ENCODE measurements at regions not wholly inside any gene's neighbourhood (a gene's known extent, or its start where the extent isn't known, plus 50 kb on each side); places are given as distances from the start of the nearest gene placed in this dataset.
"Not testable (repeated sequence)": the region's sequence is repeated elsewhere in the genome, so short reads cannot be mapped to it uniquely, and the experiment has no call there.

GRCh38 chr10:8396675-8397074, 342.2 kb downstream of the GATA3 start:
- DNase-seq, result no peak

GRCh38 chr10:8398771-8399170, 344.3 kb downstream of the GATA3 start:
- DNase-seq, result no peak

GRCh38 chr10:8400151-8400550, 345.7 kb downstream of the GATA3 start:
- DNase-seq, result no peak

GRCh38 chr10:8400892-8401291, 346.4 kb downstream of the GATA3 start:
- no peak for DNase-seq

DNA sequence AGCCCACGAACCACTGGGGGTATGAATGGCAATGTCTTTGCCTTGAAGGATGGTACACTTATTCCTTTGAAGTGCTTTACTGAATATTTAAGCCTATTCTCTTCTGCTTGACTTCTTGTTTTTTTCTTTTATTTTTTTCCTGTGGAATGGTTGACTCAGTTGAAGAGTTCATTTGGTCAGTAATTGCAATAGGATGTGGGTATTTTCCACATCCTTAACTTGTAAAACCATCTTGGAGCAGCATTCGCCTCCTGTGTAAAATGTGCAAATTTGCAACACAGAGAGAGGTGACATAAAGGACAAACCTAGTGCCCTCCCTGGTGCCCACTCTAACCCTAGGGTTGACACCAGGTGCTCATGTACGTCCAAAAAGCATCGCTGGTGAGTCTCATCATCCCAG, 347.0 kb downstream of the GATA3 start:
- DNase-seq, result no peak

GRCh38 chr10:8402576-8402975, 348.1 kb downstream of the GATA3 start:
- DNase-seq, result no peak

DNA sequence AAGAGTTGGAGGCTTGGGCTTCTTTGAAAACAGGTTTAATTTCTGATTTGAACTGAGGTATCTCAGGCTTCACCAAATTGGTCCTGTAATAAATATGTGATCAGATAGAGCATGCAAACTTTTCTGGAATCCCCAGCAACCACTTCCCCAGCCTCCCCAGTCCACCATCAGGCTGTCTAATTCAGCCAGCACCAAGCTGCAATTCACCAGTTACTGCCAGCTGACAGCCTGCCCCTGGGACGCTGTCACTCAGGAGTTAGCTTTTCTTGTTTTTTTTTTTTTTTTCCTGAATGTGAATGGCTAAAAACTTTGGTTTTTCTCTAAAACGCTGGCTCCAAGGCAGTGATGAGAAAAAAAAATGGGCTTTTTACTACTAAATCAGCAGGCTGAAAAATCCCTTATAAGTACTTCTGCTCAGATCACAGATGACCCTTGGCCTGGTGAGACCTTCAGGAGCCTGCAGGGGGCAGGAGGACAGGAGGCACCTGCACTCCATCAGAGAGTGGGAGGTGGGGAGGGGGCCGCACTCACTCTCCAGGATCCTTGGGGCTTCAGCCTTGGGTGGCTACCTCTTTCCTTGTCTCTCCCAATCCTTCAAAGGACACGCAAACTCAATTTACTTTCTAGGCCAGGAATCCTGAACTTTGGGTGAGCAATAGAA, 349.4 kb downstream of the GATA3 start:
- no peak for DNase-seq

DNA sequence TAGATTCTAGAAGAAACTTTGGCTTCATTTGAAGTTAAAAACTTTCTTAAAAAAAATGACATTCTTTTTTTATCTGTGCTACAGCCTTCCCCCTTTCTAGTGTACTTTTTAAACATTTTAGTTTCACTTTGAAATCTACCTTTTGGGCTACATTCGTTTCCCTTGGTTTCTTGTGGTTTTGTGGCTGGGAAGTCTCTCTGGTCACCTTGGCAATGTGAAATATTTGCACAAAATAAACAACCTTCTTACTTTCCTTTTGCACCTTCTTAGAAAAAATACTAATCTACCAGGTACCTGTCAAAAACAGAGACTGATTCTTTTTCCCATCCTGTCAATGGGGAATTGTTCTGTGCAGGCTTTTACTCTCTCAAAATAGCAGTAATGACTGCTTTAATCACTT, 350.2 kb downstream of the GATA3 start:
- DNase-seq, result no peak

- DNase-seq, result no peak
Observed at GRCh38 chr10:8405596-8405995, 351.1 kb downstream of the GATA3 start.

- no peak for DNase-seq
Observed at GRCh38 chr10:8407501-8408021, 353.1 kb downstream of the GATA3 start.

GRCh38 chr10:8410506-8410905, 356.0 kb downstream of the GATA3 start:
- DNase-seq, result no peak

- DNase-seq, result no peak
Observed at GRCh38 chr10:8412541-8412940, 358.1 kb downstream of the GATA3 start.

- DNase-seq, result not testable (repeated sequence)
Observed at GRCh38 chr10:8415029-8415428, 360.5 kb downstream of the GATA3 start.

DNA sequence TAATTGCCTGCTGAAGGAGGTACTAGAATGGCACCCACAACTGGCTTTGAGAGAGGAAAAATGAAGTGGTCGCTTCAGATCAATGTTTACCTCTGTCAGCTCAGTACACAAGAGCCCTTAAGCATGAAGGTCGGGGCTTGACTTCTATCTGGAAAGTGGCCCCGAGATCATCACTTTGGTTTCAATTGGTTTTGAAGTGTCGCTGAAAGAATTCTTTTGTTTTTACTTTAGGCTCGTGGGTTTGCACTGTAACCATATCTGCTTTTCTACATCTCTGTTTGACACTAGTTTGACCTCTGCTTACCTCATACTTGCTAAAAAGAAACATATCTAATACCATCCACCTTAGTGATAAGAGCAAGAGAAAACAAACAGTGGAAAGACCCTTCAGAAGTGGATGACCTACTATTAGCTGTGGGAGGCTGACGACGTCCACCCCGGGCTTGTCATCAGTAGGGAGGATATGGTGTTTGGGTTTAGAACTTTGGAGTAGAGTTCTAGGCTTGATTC, 361.8 kb downstream of the GATA3 start:
- DNase-seq, result no peak

DNA sequence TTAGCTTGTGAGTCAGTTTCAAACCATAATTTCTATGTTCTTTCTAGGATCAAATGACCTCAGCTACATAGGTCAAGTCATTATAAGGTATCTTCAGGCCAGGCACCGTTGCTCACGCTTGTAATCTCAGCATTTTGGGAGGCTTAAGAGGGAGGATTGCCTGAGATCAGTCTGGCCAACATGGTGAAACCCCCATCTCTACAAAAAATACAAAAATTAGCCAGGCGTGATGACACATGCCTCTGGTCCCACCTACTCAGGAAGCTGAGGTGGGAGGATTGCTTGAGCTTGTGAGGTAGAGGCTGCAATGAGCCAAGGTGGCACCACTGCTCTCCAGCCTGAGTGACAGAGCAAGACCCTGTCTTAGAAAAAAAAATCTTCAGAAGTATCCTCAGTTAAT, 362.3 kb downstream of the GATA3 start:
- DNase-seq, result no peak

DNA sequence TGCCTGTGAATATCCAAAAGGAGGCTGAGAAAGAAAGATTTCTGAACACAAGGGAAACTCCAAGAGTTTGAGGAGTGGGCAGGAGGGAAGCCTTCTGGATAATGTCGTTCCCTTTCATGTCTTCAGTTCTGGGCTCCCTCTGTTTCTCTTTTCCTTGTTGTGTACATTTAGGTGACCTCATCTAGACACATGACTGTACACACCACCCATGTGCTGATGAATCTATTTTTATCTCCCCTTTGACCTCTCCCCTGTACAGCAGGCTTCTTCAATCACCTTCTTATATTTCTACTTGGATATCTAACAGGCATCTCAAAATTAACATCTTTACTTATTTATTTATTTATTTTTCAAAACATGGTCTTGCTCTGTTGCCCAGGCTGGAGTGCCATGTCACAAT, 363.1 kb downstream of the GATA3 start:
- no peak for DNase-seq

DNA sequence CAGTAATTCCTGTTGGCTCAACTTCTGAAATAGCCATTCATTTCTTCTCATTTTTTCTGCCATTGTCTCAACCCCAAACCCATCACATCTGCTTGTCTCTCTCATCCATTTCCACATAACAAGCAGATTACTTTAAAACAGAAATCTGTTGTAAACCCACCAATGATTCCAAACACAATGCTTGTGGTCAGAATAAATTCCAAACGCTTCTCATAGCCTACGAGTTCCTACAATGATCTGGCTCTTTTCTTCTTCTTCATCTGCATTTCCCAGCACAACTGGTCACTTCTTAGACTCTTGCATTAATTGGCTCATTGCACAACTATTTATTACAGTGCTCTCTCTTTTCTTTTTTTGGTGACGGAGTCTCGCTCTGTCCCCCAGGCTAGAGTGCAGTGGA, 364.1 kb downstream of the GATA3 start:
- DNase-seq, result no peak

GRCh38 chr10:8420182-8420581, 365.7 kb downstream of the GATA3 start:
- DNase-seq, result no peak

- no peak for DNase-seq
Observed at GRCh38 chr10:8424555-8425211, 370.2 kb downstream of the GATA3 start.

- DNase-seq, result no peak
Observed at GRCh38 chr10:8428654-8429053, 374.2 kb downstream of the GATA3 start.

- DNase-seq, result no peak
Observed at GRCh38 chr10:8430321-8430720, 375.8 kb downstream of the GATA3 start.

DNA sequence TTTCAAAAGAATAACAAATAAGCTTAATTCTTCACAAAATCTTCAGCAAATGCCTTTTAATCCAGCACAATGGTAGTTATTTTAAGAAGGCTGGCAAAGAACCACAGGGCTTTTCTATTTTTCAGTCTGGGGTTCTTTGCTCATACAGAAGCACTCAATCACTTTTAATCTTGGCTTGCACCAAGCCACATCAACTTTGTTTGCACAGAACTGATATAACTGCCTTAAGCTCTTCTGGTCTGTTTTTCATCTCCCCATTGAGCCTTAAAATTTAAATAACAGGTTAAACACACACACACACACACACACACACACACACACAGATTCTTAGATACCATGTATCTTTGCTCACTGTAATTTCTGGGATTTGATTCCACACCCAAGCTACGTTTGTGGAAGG, 377.0 kb downstream of the GATA3 start:
- no peak for DNase-seq

GRCh38 chr10:8435186-8436055, 380.9 kb downstream of the GATA3 start:
- no peak for DNase-seq

DNA sequence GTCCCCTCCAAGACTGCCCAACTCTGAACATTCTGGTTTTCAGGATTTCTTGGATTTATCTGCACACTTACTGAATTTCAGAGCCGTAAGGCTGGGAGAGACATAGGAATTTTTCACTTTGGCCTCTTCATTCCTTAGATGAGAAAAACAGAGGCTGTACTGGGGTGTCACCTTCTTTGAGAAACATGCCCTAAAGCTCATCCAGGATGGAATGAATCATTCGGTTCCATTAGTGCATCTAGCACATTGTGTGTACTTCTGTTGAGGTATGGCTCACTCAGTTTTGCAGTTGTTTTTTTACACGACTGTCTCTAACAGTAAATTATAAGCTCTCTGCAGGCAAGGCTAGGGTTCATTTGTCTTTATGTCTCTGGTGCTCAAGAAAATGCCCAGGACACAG, 383.4 kb downstream of the GATA3 start:
- no peak for DNase-seq
